OCI-LY7 (cell line): ENCODE measurements at regions not wholly inside any gene's neighbourhood (a gene's known extent, or its start where the extent isn't known, plus 50 kb on each side); places are given as distances from the start of the nearest gene placed in this dataset.

Experiments
- BruUV-seq: library from RNA; stranded (reverse); fragments of 400-500 nt; replicated peaks from 2 replicates; lab custom pipeline; 2021; lab: Mats Ljungman, UMichigan
- CTCF ChIA-PET: fragments of 300-600 bp; sonication (Branson Sonifier 250); formaldehyde crosslinking; loops from one replicate; lab custom pipeline; 2022; ENCODE audit warnings: antibody characterized with exemption; ENCODE audit not compliant: unreplicated experiment; lab: Charles Lee
- POLR2A ChIA-PET: fragments of 300-600 bp; sonication (Branson Sonifier 250); formaldehyde crosslinking; loops from one replicate; lab custom pipeline; 2022; ENCODE audit warnings: antibody characterized with exemption; lab: Charles Lee
- DNase-seq: peaks from one replicate; pipeline ENCODE4 v3.0.0-alpha.2; 2015; ENCODE audit warnings: low spot score
- H2AFZ ChIP-seq: fragments of 200-600 bp; sonication (generic), shearing (Covaris generic); 2 replicates; pipeline ENCODE4 v1.6.1; 2014; ENCODE audit warnings: mild to moderate bottlenecking, antibody characterized with exemption, low read length, moderate library complexity
- H3K27ac ChIP-seq: fragments of 200-600 bp; sonication (generic); 2 replicates; pipeline ENCODE4 v1.5.1; 2014; ENCODE audit warnings: mixed run types, low read depth, mild to moderate bottlenecking, moderate library complexity, low read length, inconsistent platforms; ENCODE audit not compliant: poor library complexity, severe bottlenecking
- H3K36me3 ChIP-seq: fragments of 200-600 bp; sonication (generic); 2 replicates; pipeline ENCODE4 v1.6.1; 2014; ENCODE audit warnings: mild to moderate bottlenecking, antibody characterized with exemption, low read length, moderate library complexity, mixed read lengths; ENCODE audit not compliant: insufficient read depth
- H3K4me1 ChIP-seq: fragments of 200-600 bp; sonication (generic); 2 replicates; pipeline ENCODE4 v1.5.1; 2014; ENCODE audit warnings: mild to moderate bottlenecking, low read length; ENCODE audit not compliant: insufficient read depth, poor library complexity, severe bottlenecking
- H3K4me2 ChIP-seq: fragments of 200-600 bp; sonication (generic); 2 replicates; pipeline ENCODE4 v1.6.1; 2014; ENCODE audit warnings: mild to moderate bottlenecking, low read length
- H3K4me3 ChIP-seq: fragments of 200-600 bp; sonication (generic); 2 replicates; pipeline ENCODE4 v1.5.1; 2014; ENCODE audit warnings: mild to moderate bottlenecking, low read depth, low read length; ENCODE audit not compliant: poor library complexity, severe bottlenecking
- H3K79me2 ChIP-seq: fragments of 200-600 bp; sonication (generic); 2 replicates; pipeline ENCODE4 v1.6.1; 2016; ENCODE audit warnings: low read depth, mild to moderate bottlenecking, low read length, moderate library complexity, mixed read lengths; ENCODE audit not compliant: insufficient read depth
- H3K9me2 ChIP-seq: fragments of 200-600 bp; sonication (generic); 2 replicates; pipeline ENCODE4 v1.6.1; 2016; ENCODE audit warnings: mild to moderate bottlenecking, low read length, mixed read lengths; ENCODE audit not compliant: insufficient read depth
- H3K9me3 ChIP-seq: fragments of 200-600 bp; sonication (generic); 2 replicates; pipeline ENCODE4 v1.6.1; 2014; ENCODE audit warnings: mild to moderate bottlenecking, mixed run types, low read length, mixed read lengths
- H4K20me1 ChIP-seq: fragments of 200-600 bp; sonication (generic); 2 replicates; pipeline ENCODE4 v1.6.1; 2014; ENCODE audit warnings: mild to moderate bottlenecking, antibody characterized with exemption, low read length, moderate library complexity, mixed read lengths; ENCODE audit not compliant: insufficient read depth
- CTCF ChIP-seq: fragments of 200-600 bp; sonication (generic); conservative IDR thresholded peaks from 2 replicates; pipeline ENCODE4 v1.5.1; 2014; ENCODE audit warnings: mild to moderate bottlenecking, antibody characterized with exemption, low read length, moderate library complexity, mixed read lengths
- EZH2phosphoT487 ChIP-seq: fragments of 200-600 bp; sonication (generic); IDR thresholded peaks from 2 replicates; pipeline ENCODE4 v1.6.1; 2018; ENCODE audit warnings: low read depth, borderline replicate concordance, mild to moderate bottlenecking, mixed run types, antibody characterized with exemption, low read length, moderate library complexity, mixed read lengths
- intact Hi-C: fragments of 100-400 bp; cut with micrococcal nuclease; formaldehyde crosslinking; loops from one replicate; pipeline ENCODE4 v1.10.0; 2022; ENCODE audit not compliant: unreplicated experiment

DNA sequence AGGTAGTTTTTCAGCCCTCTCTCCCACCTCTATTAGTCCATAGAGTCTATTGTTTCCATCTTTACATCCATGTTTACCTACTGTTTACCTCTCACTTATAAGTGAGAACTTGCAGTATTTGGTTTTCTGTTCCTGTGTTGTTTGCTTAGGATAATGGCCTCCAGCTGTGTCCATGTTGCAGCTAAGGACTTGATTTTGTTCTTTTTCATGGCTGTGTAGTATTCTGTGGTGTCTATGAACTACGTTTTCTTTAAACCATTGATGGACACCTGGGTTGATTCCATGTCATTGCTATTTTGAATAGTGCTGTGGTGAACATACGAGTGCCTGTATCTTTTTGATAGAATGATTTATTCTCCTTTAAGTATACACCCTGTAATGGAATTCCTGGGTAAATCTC is 292.4 kb downstream of the PHF14 start:
- DNase-seq: no peak
- no peaks in the 10 kb centered on the region for H3K9me2 ChIP-seq
- no peaks in the 10 kb centered on the region for H3K36me3 ChIP-seq
- no peak overlapping the region for H3K4me3 ChIP-seq
- H4K20me1 ChIP-seq: no peaks in the 10 kb centered on the region
- ChIA-PET POLR2A (no interaction called here), CTCF (no interaction called here)
- intact Hi-C loops: no loop called here
- TF ChIP-seq CTCF (no peak), EZH2phosphoT487 (no peak)
- no peak overlapping the region for H3K4me2 ChIP-seq
- no TSS peak for BruUV-seq
- no peaks in the 10 kb centered on the region for H3K79me2 ChIP-seq
- H3K27ac ChIP-seq: no peak overlapping the region
- no peak overlapping the region for H2AFZ ChIP-seq
- H3K4me1 ChIP-seq: no peaks in the 10 kb centered on the region
- H3K9me3 ChIP-seq: no peaks in the 10 kb centered on the region

DNA sequence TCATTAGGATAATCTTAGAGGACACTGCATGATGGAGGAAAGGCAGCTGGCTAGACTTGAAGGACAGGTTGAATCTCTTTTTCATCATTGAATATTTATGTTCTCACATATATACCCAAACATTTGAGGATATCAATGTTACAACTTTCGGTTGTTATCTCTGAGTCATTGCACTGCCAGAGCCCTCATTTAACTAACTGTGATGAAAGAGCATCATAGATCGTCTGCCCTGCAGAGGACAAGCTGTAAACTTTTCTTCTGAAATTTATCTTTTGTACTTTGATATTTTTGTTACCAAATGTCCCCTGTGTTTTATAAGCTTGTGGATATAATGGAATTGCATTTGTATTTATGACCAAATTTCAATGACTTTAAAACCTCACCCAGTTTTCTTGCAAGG is 298.7 kb downstream of the PHF14 start:
- Histone ChIP-seq H3K9me3 (no peaks in the 10 kb centered on the region), H3K4me1 (no peaks in the 10 kb centered on the region), H3K4me3 (no peak overlapping the region), H3K79me2 (no peaks in the 10 kb centered on the region), H3K9me2 (no peaks in the 10 kb centered on the region), H2AFZ (no peak overlapping the region), H3K4me2 (no peak overlapping the region), H3K27ac (no peak overlapping the region), H3K36me3 (no peaks in the 10 kb centered on the region), H4K20me1 (no peaks in the 10 kb centered on the region)
- TF ChIP-seq EZH2phosphoT487: no peak
- TF ChIP-seq CTCF: no peak
- CTCF ChIA-PET: no interaction called here
- intact Hi-C loops: no loop called here
- POLR2A ChIA-PET: interaction anchor here (0.6 kb wide), 1 partner anchor 346 kb away, joined by 4 read pairs; no protein-coding TSS in a partner anchor
- BruUV-seq: no TSS peak
- DNase-seq: no peak

- H2AFZ ChIP-seq: no peak overlapping the region
- intact Hi-C loops: no loop called here
- no peaks in the 10 kb centered on the region for H3K9me2 ChIP-seq
- BruUV-seq: no TSS peak
- ChIA-PET CTCF (no interaction called here), POLR2A (interaction anchor here (0.6 kb wide), 1 partner anchor 610 kb away, joined by 3 read pairs; no protein-coding TSS in a partner anchor)
- no peaks in the 10 kb centered on the region for H3K4me1 ChIP-seq
- H3K9me3 ChIP-seq: no peaks in the 10 kb centered on the region
- no peaks in the 10 kb centered on the region for H3K36me3 ChIP-seq
- TF ChIP-seq EZH2phosphoT487 (no peak), CTCF (no peak)
- no peak overlapping the region for H3K27ac ChIP-seq
- no peaks in the 10 kb centered on the region for H4K20me1 ChIP-seq
- no peaks in the 10 kb centered on the region for H3K79me2 ChIP-seq
- DNase-seq: no peak
- no peak overlapping the region for H3K4me3 ChIP-seq
- H3K4me2 ChIP-seq: no peak overlapping the region
Observed at GRCh38 chr7:11274074-11274473, 300.4 kb downstream of the PHF14 start.
